ENCODE measurements at regions not wholly inside any gene's neighbourhood (a gene's known extent, or its start where the extent isn't known, plus 50 kb on each side); places are given as distances from the start of the nearest gene placed in this dataset.

GRCh38 chr5:26231316-26231715, 807.1 kb downstream of the CDH9 start:
- TF ChIP-seq FOXM1 (IDR thresholded peaks at IDR 0.05; ENCODE audit: borderline replicate concordance), result no peak
- no peak for TF ChIP-seq ARNT (IDR thresholded peaks at IDR 0.05)
- TF ChIP-seq LEF1 (IDR thresholded peaks at IDR 0.05; ENCODE audit: borderline replicate concordance), result no peak
- TF ChIP-seq HDGF (IDR thresholded peaks at IDR 0.05; ENCODE audit: borderline replicate concordance), result no peak
- no peak for TF ChIP-seq BHLHE40 (IDR thresholded peaks at IDR 0.05; ENCODE audit: borderline replicate concordance)
- no peak for TF ChIP-seq L3MBTL2 (conservative IDR thresholded peaks at IDR 0.05)
- no peak for TF ChIP-seq PKNOX1 (IDR thresholded peaks at IDR 0.05)
- no peak for TF ChIP-seq SP1 (IDR thresholded peaks at IDR 0.05)
- TF ChIP-seq NFRKB (IDR thresholded peaks at IDR 0.05), result no peak
- no peak for TF ChIP-seq SUZ12 (IDR thresholded peaks at IDR 0.05)

Measured in HEK293T (cell line).